ENCODE measurements at regions not wholly inside any gene's neighbourhood (a gene's known extent, or its start where the extent isn't known, plus 50 kb on each side); places are given as distances from the start of the nearest gene placed in this dataset.

DNA sequence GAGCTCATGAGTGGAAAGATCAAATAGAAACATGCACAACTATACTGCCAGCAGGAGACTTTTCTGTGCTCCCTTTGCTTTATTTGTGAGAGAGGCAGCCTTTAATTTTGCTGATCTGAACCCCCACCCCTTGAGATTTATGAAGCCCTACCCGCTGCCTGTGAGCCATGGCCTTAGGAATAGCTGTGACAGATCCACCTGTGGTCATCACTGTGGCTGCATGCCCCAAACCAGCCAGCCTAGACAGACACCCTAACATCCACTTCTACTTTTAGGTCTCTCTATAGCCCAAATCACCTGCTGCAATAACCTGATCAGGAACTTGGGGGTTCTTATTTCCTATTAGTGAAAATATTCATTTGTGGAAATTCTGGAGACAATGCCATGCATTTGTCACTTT lies 196.2 kb downstream of the C1orf94 start:
- TF ChIP-seq EZH2 (IDR thresholded peaks at IDR 0.05; ENCODE audit: low read length), result no peak
- TF ChIP-seq, protein P1, sequence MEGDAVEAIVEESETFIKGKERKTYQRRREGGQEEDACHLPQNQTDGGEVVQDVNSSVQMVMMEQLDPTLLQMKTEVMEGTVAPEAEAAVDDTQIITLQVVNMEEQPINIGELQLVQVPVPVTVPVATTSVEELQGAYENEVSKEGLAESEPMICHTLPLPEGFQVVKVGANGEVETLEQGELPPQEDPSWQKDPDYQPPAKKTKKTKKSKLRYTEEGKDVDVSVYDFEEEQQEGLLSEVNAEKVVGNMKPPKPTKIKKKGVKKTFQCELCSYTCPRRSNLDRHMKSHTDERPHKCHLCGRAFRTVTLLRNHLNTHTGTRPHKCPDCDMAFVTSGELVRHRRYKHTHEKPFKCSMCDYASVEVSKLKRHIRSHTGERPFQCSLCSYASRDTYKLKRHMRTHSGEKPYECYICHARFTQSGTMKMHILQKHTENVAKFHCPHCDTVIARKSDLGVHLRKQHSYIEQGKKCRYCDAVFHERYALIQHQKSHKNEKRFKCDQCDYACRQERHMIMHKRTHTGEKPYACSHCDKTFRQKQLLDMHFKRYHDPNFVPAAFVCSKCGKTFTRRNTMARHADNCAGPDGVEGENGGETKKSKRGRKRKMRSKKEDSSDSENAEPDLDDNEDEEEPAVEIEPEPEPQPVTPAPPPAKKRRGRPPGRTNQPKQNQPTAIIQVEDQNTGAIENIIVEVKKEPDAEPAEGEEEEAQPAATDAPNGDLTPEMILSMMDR (optimal IDR thresholded peaks at IDR 0.05 in 1 of 3, IDR thresholded peaks at IDR 0.05 in 1 of 3, conservative IDR thresholded peaks at IDR 0.05 in 1 of 3; ENCODE audit: extremely low read depth in 1 of 3, insufficient read depth in 2 of 3, low read length in 3 of 3), result no peak
